Caco-2 (cell line): ENCODE measurements at regions not wholly inside any gene's neighbourhood (a gene's known extent, or its start where the extent isn't known, plus 50 kb on each side); places are given as distances from the start of the nearest gene placed in this dataset.

Source experiments
- BruUV-seq: library from RNA; stranded (reverse); fragments of 400-500 nt; replicated peaks from 2 replicates; lab custom pipeline; 2021; lab: Mats Ljungman, UMichigan
- CTCF ChIA-PET: fragments of 300-600 bp; sonication (Branson Sonifier 250); formaldehyde crosslinking; loops from one replicate; lab custom pipeline; 2022; ENCODE audit warnings: antibody characterized with exemption; lab: Charles Lee
- POLR2A ChIA-PET: fragments of 300-600 bp; sonication (Branson Sonifier 250); formaldehyde crosslinking; loops from one replicate; lab custom pipeline; 2022; ENCODE audit warnings: antibody characterized with exemption; lab: Charles Lee
- DNase-seq, 2 experiments: peaks; one replicate each; pipeline versions ENCODE4 v3.0.0 to v3.0.0-alpha.2; 2020 to 2022
- H3K27me3 ChIP-seq: replicated peaks from 2 replicates; pipeline ENCODE4 v1.6.0; 2011; ENCODE audit warnings: low read length; ENCODE audit not compliant: control insufficient read depth, insufficient read depth
- H3K36me3 ChIP-seq: 2 replicates; pipeline ENCODE4 v1.5.1; 2011; ENCODE audit warnings: low read length; ENCODE audit not compliant: control insufficient read depth, insufficient read depth
- H3K4me1 ChIP-seq: fragments of 250-450 bp; sonication (Bioruptor Pico); 2 replicates; pipeline ENCODE4 v1.5.1; 2020; ENCODE audit warnings: mild to moderate bottlenecking
- H3K4me3 ChIP-seq: 2 replicates; pipeline ENCODE4 v1.5.1; 2011; ENCODE audit warnings: low read depth, mild to moderate bottlenecking, control low read depth, low read length
- H3K9me3 ChIP-seq: fragments of 250-450 bp; sonication (Bioruptor Pico); 2 replicates; pipeline ENCODE4 v1.5.1; 2020; ENCODE audit warnings: mild to moderate bottlenecking, moderate library complexity
- H3K27ac Mint-ChIP-seq: one replicate; pipeline ENCODE4 v1.8.0; 2022; ENCODE audit warnings: mixed read lengths; ENCODE audit not compliant: unreplicated experiment
- H3K27me3 Mint-ChIP-seq: one replicate; pipeline ENCODE4 v1.8.0; 2022; ENCODE audit warnings: mixed read lengths; ENCODE audit not compliant: insufficient read depth, unreplicated experiment
- H3K36me3 Mint-ChIP-seq: one replicate; pipeline ENCODE4 v1.8.0; 2022; ENCODE audit warnings: mild to moderate bottlenecking, mixed read lengths; ENCODE audit not compliant: insufficient read depth, unreplicated experiment
- H3K4me1 Mint-ChIP-seq: one replicate; pipeline ENCODE4 v1.8.0; 2022; ENCODE audit warnings: low read depth, mixed read lengths; ENCODE audit not compliant: unreplicated experiment
- H3K4me3 Mint-ChIP-seq: one replicate; pipeline ENCODE4 v1.8.0; 2022; ENCODE audit warnings: mild to moderate bottlenecking, moderate library complexity, mixed read lengths; ENCODE audit not compliant: unreplicated experiment
- H3K9me3 Mint-ChIP-seq: one replicate; pipeline ENCODE4 v1.8.0; 2022; ENCODE audit warnings: mixed read lengths; ENCODE audit not compliant: unreplicated experiment
- CTCF ChIP-seq, 2 experiments: fragments of 200-600 bp in 1 of 2; IDR thresholded peaks; 1 replicate in 1 of 2; 2 replicates in 1 of 2; pipeline versions ENCODE4 v1.5.1 to v1.8.0; 2011 to 2022; ENCODE audit warnings: antibody characterized with exemption in 1 of 2, control low read depth in 1 of 2, inconsistent platforms in 1 of 2, low read depth in 1 of 2, low read length in 1 of 2, mild to moderate bottlenecking in 1 of 2, moderate library complexity in 1 of 2; ENCODE audit not compliant: insufficient read depth in 1 of 2, severe bottlenecking in 1 of 2, unreplicated experiment in 1 of 2
- intact Hi-C: fragments of 100-400 bp; cut with micrococcal nuclease; formaldehyde crosslinking; loops from one replicate; pipeline ENCODE4 v1.10.0; 2022; ENCODE audit not compliant: unreplicated experiment

DNA sequence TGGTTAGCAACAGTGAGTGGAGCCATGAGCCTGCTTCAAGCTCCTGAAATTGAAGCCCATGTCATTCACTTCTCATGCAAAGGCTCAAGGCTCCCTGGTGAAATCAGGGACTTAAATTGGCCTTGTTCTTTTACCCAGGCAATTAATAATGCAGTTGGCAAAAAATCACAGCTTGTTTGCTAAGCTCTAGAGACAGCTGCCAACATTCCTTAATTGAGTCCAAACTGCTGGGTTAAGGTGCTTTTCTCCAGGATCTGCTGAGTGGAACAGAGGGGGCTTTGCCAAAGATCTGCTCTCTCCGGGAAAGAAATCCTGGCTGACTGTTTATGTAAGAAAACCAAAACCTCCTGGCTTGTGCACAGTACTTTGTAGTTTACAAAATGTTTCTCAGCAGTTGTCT, 257.6 kb upstream of the GHITM start:
- ChIA-PET CTCF (no interaction called here), POLR2A (no interaction called here)
- H3K27me3 ChIP-seq: no peaks in the 10 kb centered on the region
- no TSS peak for BruUV-seq
- Mint-ChIP-seq H3K4me3 (no peak overlapping the region), H3K9me3 (no peaks in the 10 kb centered on the region), H3K36me3 (no peaks in the 10 kb centered on the region), H3K4me1 (no peaks in the 10 kb centered on the region), H3K27me3 (peaks cover 34% of the 10 kb centered on the region), H3K27ac (no peak overlapping the region)
- intact Hi-C loops: no loop called here
- H3K36me3 ChIP-seq: no peaks in the 10 kb centered on the region
- no peaks in the 10 kb centered on the region for H3K4me1 ChIP-seq
- no peak overlapping the region for H3K4me3 ChIP-seq
- no peak for DNase-seq
- no peak for TF ChIP-seq CTCF (IDR thresholded peaks at IDR 0.05; ENCODE audit: insufficient read depth in 1 of 2, low read depth in 1 of 2, low read length in 1 of 2, severe bottlenecking in 1 of 2, unreplicated experiment in 1 of 2)
- H3K9me3 ChIP-seq: no peaks in the 10 kb centered on the region

- ChIA-PET POLR2A (no interaction called here), CTCF (no interaction called here)
- Mint-ChIP-seq H3K36me3 (no peaks in the 10 kb centered on the region), H3K4me3 (no peak overlapping the region), H3K27ac (no peak overlapping the region), H3K4me1 (no peaks in the 10 kb centered on the region), H3K9me3 (no peaks in the 10 kb centered on the region), H3K27me3 (peaks cover 33% of the 10 kb centered on the region)
- H3K4me3 ChIP-seq: no peak overlapping the region
- no TSS peak for BruUV-seq
- no peaks in the 10 kb centered on the region for H3K4me1 ChIP-seq
- no peaks in the 10 kb centered on the region; the same call in 1 of the 2 replicates for H3K27me3 ChIP-seq
- TF ChIP-seq CTCF (IDR thresholded peaks at IDR 0.05; ENCODE audit: insufficient read depth in 1 of 2, low read depth in 1 of 2, low read length in 1 of 2, severe bottlenecking in 1 of 2, unreplicated experiment in 1 of 2): no peak
- H3K9me3 ChIP-seq: no peaks in the 10 kb centered on the region
- intact Hi-C loops: no loop called here
- no peak for DNase-seq
- H3K36me3 ChIP-seq: no peaks in the 10 kb centered on the region
Observed at GRCh38 chr10:83886871-83887270, 252.4 kb upstream of the GHITM start.

- Mint-ChIP-seq H3K9me3 (no peaks in the 10 kb centered on the region), H3K4me1 (no peaks in the 10 kb centered on the region), H3K27me3 (peaks cover 18% of the 10 kb centered on the region), H3K27ac (no peak overlapping the region), H3K4me3 (no peak overlapping the region), H3K36me3 (no peaks in the 10 kb centered on the region)
- Histone ChIP-seq H3K4me1 (no peaks in the 10 kb centered on the region), H3K4me3 (no peak overlapping the region), H3K36me3 (no peaks in the 10 kb centered on the region), H3K27me3 (no peaks in the 10 kb centered on the region), H3K9me3 (no peaks in the 10 kb centered on the region)
- no peak for TF ChIP-seq CTCF (IDR thresholded peaks at IDR 0.05; ENCODE audit: insufficient read depth in 1 of 2, low read depth in 1 of 2, low read length in 1 of 2, severe bottlenecking in 1 of 2, unreplicated experiment in 1 of 2)
- BruUV-seq: no TSS peak
- DNase-seq: no peak
- CTCF ChIA-PET: no interaction called here
- POLR2A ChIA-PET: no interaction called here
- intact Hi-C loops: no loop called here
Observed at GRCh38 chr10:83892737-83893136, 246.6 kb upstream of the GHITM start.
